Left renal cortex interstitium (tissue), 4 donors: ENCODE measurements at regions not wholly inside any gene's neighbourhood (a gene's known extent, or its start where the extent isn't known, plus 50 kb on each side); places are given as distances from the start of the nearest gene placed in this dataset.

Experiments used
- DNase-seq, 4 donors: peaks; one replicate each; pipeline ENCODE4 v3.0.0-alpha.2; 2013; ENCODE audit warnings: low read depth in 4 of 4, low spot score in 2 of 4, missing footprints in 1 of 4

- no peak for DNase-seq
These were observed 296.7 kb upstream of the ATP5MC3 start for GRCh38 chr2:175478096-175478768.

GRCh38 chr2:175476948-175477347, 295.4 kb upstream of the ATP5MC3 start:
- DNase-seq = no peak

- no peak for DNase-seq
These were observed 294.9 kb upstream of the ATP5MC3 start for GRCh38 chr2:175476374-175476773.

- DNase-seq = no peak
These were observed 293.6 kb upstream of the ATP5MC3 start for GRCh38 chr2:175475130-175475529.

GRCh38 chr2:175468431-175469098, 287.1 kb upstream of the ATP5MC3 start:
- DNase-seq = peak in 2 of 4 donors; percentile 34 to 40

GRCh38 chr2:175465101-175465500, 283.6 kb upstream of the ATP5MC3 start:
- DNase-seq = no peak

GRCh38 chr2:175464311-175464670, 282.8 kb upstream of the ATP5MC3 start:
- DNase-seq = no peak

- DNase-seq = no peak
These were observed 282.2 kb upstream of the ATP5MC3 start for GRCh38 chr2:175463589-175464310.

- DNase-seq = no peak
These were observed 281.7 kb upstream of the ATP5MC3 start for GRCh38 chr2:175463169-175463568.

GRCh38 chr2:175462246-175462645, 280.7 kb upstream of the ATP5MC3 start:
- DNase-seq = no peak

- DNase-seq = no peak
These were observed 280.3 kb upstream of the ATP5MC3 start for GRCh38 chr2:175461839-175462238.

GRCh38 chr2:175457895-175458448, 276.5 kb upstream of the ATP5MC3 start:
- no peak for DNase-seq

GRCh38 chr2:175454953-175455389, 273.5 kb upstream of the ATP5MC3 start:
- no peak for DNase-seq

- no peak for DNase-seq
These were observed 268.7 kb upstream of the ATP5MC3 start for GRCh38 chr2:175450029-175450760.

- DNase-seq = no peak
These were observed 268.1 kb upstream of the ATP5MC3 start for GRCh38 chr2:175449616-175450015.

- no peak for DNase-seq
These were observed 264.7 kb upstream of the ATP5MC3 start for GRCh38 chr2:175446201-175446600.

- DNase-seq = no peak
These were observed 263.8 kb upstream of the ATP5MC3 start for GRCh38 chr2:175445281-175445680.

- DNase-seq = no peak
These were observed 260.9 kb upstream of the ATP5MC3 start for GRCh38 chr2:175442441-175442840.

GRCh38 chr2:175441181-175441761, 259.8 kb upstream of the ATP5MC3 start:
- DNase-seq = no peak

GRCh38 chr2:175439416-175439815, 257.9 kb upstream of the ATP5MC3 start:
- DNase-seq = no peak
